ENCODE measurements at regions not wholly inside any gene's neighbourhood (a gene's known extent, or its start where the extent isn't known, plus 50 kb on each side); places are given as distances from the start of the nearest gene placed in this dataset.

- 40 to 68% methylated on average over 1 of the region's 1 CpG for WGBS, 2 donors
- no peak for TF ChIP-seq CTCF (IDR thresholded peaks at IDR 0.05; ENCODE audit: control extremely low read depth, extremely low read depth)
Measured at GRCh38 chr5:90307782-90308181, 101.8 kb downstream of the CETN3 start.

GRCh38 chr5:90307322-90307721 is 102.2 kb downstream of the CETN3 start:
- DNase-seq, result no peak
- no peak for ATAC-seq (ENCODE audit: insufficient read depth, low FRiP score)
- Histone ChIP-seq H3K27ac (ENCODE audit: low read depth in 1 of 2, low read length in 1 of 2) (no peak overlapping the region), H3K9ac (ENCODE audit: insufficient read depth in 1 of 2, low read length in 2 of 2) (no peak overlapping the region), H3K27me3 (ENCODE audit: control insufficient read depth in 3 of 3, insufficient read depth in 3 of 3, low read length in 2 of 3) (no peaks in the 10 kb centered on the region), H3K4me3 (no peak overlapping the region), H3K4me1 (ENCODE audit: control insufficient read depth in 5 of 5, insufficient read depth in 5 of 5, low read length in 5 of 5) (peaks cover 0 to 8% (median 0%) of the 10 kb centered on the region in 5 donors), H3K36me3 (ENCODE audit: control insufficient read depth in 4 of 4, insufficient read depth in 4 of 4, low read length in 4 of 4) (no peaks in the 10 kb centered on the region), H3K9me3 (ENCODE audit: control insufficient read depth in 4 of 4, insufficient read depth in 3 of 4, low read length in 3 of 4) (no peaks in the 10 kb centered on the region)
- TF ChIP-seq CTCF (IDR thresholded peaks at IDR 0.05; ENCODE audit: control extremely low read depth, extremely low read depth), result no peak

More at GRCh38 chr5:90307782-90308181, 101.8 kb downstream of the CETN3 start:
- Histone ChIP-seq H3K27me3 (ENCODE audit: control insufficient read depth in 3 of 3, insufficient read depth in 3 of 3, low read length in 2 of 3) (no peaks in the 10 kb centered on the region), H3K4me1 (ENCODE audit: control insufficient read depth in 5 of 5, insufficient read depth in 5 of 5, low read length in 5 of 5) (peaks cover 0 to 8% (median 0%) of the 10 kb centered on the region in 5 donors), H3K4me3 (no peak overlapping the region), H3K36me3 (ENCODE audit: control insufficient read depth in 4 of 4, insufficient read depth in 4 of 4, low read length in 4 of 4) (no peaks in the 10 kb centered on the region), H3K27ac (ENCODE audit: low read depth in 1 of 2, low read length in 1 of 2) (no peak overlapping the region), H3K9ac (ENCODE audit: insufficient read depth in 1 of 2, low read length in 2 of 2) (no peak overlapping the region), H3K9me3 (ENCODE audit: control insufficient read depth in 4 of 4, insufficient read depth in 3 of 4, low read length in 3 of 4) (no peaks in the 10 kb centered on the region)
- ATAC-seq (ENCODE audit: insufficient read depth, low FRiP score) (no peak), DNase-seq (peak in 1 of 3 donors; percentile 14)

- Histone ChIP-seq H3K36me3 (ENCODE audit: control insufficient read depth in 4 of 4, insufficient read depth in 4 of 4, low read length in 4 of 4) (no peaks in the 10 kb centered on the region), H3K9ac (ENCODE audit: insufficient read depth in 1 of 2, low read length in 2 of 2) (no peak overlapping the region), H3K4me3 (no peak overlapping the region), H3K9me3 (ENCODE audit: control insufficient read depth in 4 of 4, insufficient read depth in 3 of 4, low read length in 3 of 4) (no peaks in the 10 kb centered on the region), H3K27me3 (ENCODE audit: control insufficient read depth in 3 of 3, insufficient read depth in 3 of 3, low read length in 2 of 3) (no peaks in the 10 kb centered on the region), H3K4me1 (ENCODE audit: control insufficient read depth in 5 of 5, insufficient read depth in 5 of 5, low read length in 5 of 5) (peaks cover 0 to 8% (median 0%) of the 10 kb centered on the region in 5 donors), H3K27ac (ENCODE audit: low read depth in 1 of 2, low read length in 1 of 2) (no peak overlapping the region)
- no peak for TF ChIP-seq CTCF (IDR thresholded peaks at IDR 0.05; ENCODE audit: control extremely low read depth, extremely low read depth)
- ATAC-seq (ENCODE audit: insufficient read depth, low FRiP score), result no peak
- DNase-seq, result no peak
Measured at GRCh38 chr5:90306613-90307012, 102.9 kb downstream of the CETN3 start.

- H3K27me3 ChIP-seq (ENCODE audit: control insufficient read depth in 3 of 3, insufficient read depth in 3 of 3, low read length in 2 of 3), result no peaks in the 10 kb centered on the region
- H3K36me3 ChIP-seq (ENCODE audit: control insufficient read depth in 4 of 4, insufficient read depth in 4 of 4, low read length in 4 of 4), result no peaks in the 10 kb centered on the region
- no peak overlapping the region for H3K4me3 ChIP-seq
- peaks cover 0 to 8% (median 0%) of the 10 kb centered on the region in 5 donors for H3K4me1 ChIP-seq (ENCODE audit: control insufficient read depth in 5 of 5, insufficient read depth in 5 of 5, low read length in 5 of 5)
- WGBS, 2 donors, result 65 to 79% methylated on average over 3 of the region's 3 CpGs
- DNase-seq (no peak), ATAC-seq (ENCODE audit: insufficient read depth, low FRiP score) (no peak)
- TF ChIP-seq CTCF (IDR thresholded peaks at IDR 0.05; ENCODE audit: control extremely low read depth, extremely low read depth), result no peak
- no peak overlapping the region for H3K9ac ChIP-seq (ENCODE audit: insufficient read depth in 1 of 2, low read length in 2 of 2)
- H3K27ac ChIP-seq (ENCODE audit: low read depth in 1 of 2, low read length in 1 of 2), result no peak overlapping the region
- no peaks in the 10 kb centered on the region for H3K9me3 ChIP-seq (ENCODE audit: control insufficient read depth in 4 of 4, insufficient read depth in 3 of 4, low read length in 3 of 4)
Measured at GRCh38 chr5:90305041-90305720, 104.4 kb downstream of the CETN3 start.

Data from lung (tissue), 11 donors.